GM12878 (cell line): ENCODE measurements at regions not wholly inside any gene's neighbourhood (a gene's known extent, or its start where the extent isn't known, plus 50 kb on each side); places are given as distances from the start of the nearest gene placed in this dataset.

ENCODE experiments used
- ATAC-seq: fragments of 200-7000 bp; cut with Tn5 transposase; 3 replicates; pipeline ENCODE4 v1.9.1; 2020; ENCODE audit warnings: mild to moderate bottlenecking, moderate library complexity
- BruUV-seq: library from RNA; stranded (reverse); fragments of 400-500 nt; replicated peaks from 2 replicates; lab custom pipeline; 2021; lab: Mats Ljungman, UMichigan
- CTCF ChIA-PET: fragments of 300-600 bp; sonication (Branson Sonifier 250); formaldehyde crosslinking; extraction: SDS; loops from one replicate; lab custom pipeline; 2021; ENCODE audit warnings: inconsistent platforms; lab: Yijun Ruan, JAX
- POLR2A ChIA-PET: fragments of 350-600 bp; formaldehyde crosslinking; extraction: SDS; loops from one replicate; lab custom pipeline; 2021; ENCODE audit warnings: inconsistent platforms; lab: Charles Lee
- RAD21 ChIA-PET: fragments of 300-600 bp; sonication (Branson Sonifier 250); formaldehyde crosslinking; loops from one replicate; lab custom pipeline; 2023; ENCODE audit warnings: antibody characterized with exemption; ENCODE audit not compliant: unreplicated experiment; lab: Charles Lee
- SMC1A ChIA-PET: fragments of 300-600 bp; sonication (Branson Sonifier 250); formaldehyde crosslinking; loops from one replicate; lab custom pipeline; 2023; ENCODE audit not compliant: unreplicated experiment, uncharacterized antibody; lab: Charles Lee
- DNase-seq: peaks from one replicate; pipeline ENCODE4 v3.0.0-alpha.2; 2011; ENCODE audit warnings: low read depth, low spot score
- FAIRE-seq: peaks from 3 replicates; lab custom pipeline; 2011; peaks lifted over from hg19 to GRCh38; lab: Jason Lieb, UNC
- H2AFZ ChIP-seq: 2 replicates; pipeline ENCODE4 v1.6.0; 2011; ENCODE audit warnings: low read depth, low read length, control low read depth; ENCODE audit not compliant: control insufficient read depth
- H3K27ac ChIP-seq: 2 replicates; pipeline ENCODE4 v1.5.1; 2011; ENCODE audit warnings: control low read depth; ENCODE audit not compliant: control insufficient read depth, insufficient read depth
- H3K27me3 ChIP-seq, 2 experiments: replicated peaks in 1 of 2; 2 replicates each; pipeline versions ENCODE4 v1.6.0 to v1.6.1; 2011; ENCODE audit warnings: low read length in 1 of 2; ENCODE audit not compliant: control insufficient read depth in 2 of 2, insufficient read depth in 2 of 2
- H3K36me3 ChIP-seq, 2 experiments: 2 replicates each; pipeline ENCODE4 v1.5.1; 2011; ENCODE audit warnings: low read length in 1 of 2; ENCODE audit not compliant: control insufficient read depth in 2 of 2, insufficient read depth in 2 of 2
- H3K4me1 ChIP-seq: 2 replicates; pipeline ENCODE4 v1.6.1; 2011; ENCODE audit warnings: mild to moderate bottlenecking, low read length, moderate library complexity, mixed read lengths; ENCODE audit not compliant: control insufficient read depth, insufficient read depth
- H3K4me2 ChIP-seq: 2 replicates; pipeline ENCODE4 v1.6.0; 2011; ENCODE audit warnings: control low read depth; ENCODE audit not compliant: control insufficient read depth, insufficient read depth
- H3K4me3 ChIP-seq: fragments of 200-600 bp; sonication (generic); 2 replicates; pipeline ENCODE4 v1.5.1; 2016
- H3K79me2 ChIP-seq: 2 replicates; pipeline ENCODE4 v1.6.0; 2011; ENCODE audit warnings: low read length; ENCODE audit not compliant: control insufficient read depth, insufficient read depth
- H3K9ac ChIP-seq: 2 replicates; pipeline ENCODE4 v1.8.0; 2011; ENCODE audit warnings: low read length, control low read depth, mixed read lengths; ENCODE audit not compliant: control insufficient read depth, insufficient read depth
- H3K9me3 ChIP-seq: replicated peaks from 3 replicates; pipeline ENCODE4 v1.5.1; 2011; ENCODE audit warnings: mild to moderate bottlenecking, low read length; ENCODE audit not compliant: control insufficient read depth, insufficient read depth
- H4K20me1 ChIP-seq: 2 replicates; pipeline ENCODE4 v1.6.0; 2011; ENCODE audit not compliant: control insufficient read depth, insufficient read depth
- CBX3 ChIP-seq: fragments of 200-600 bp; sonication (generic); IDR thresholded peaks from 2 replicates; pipeline ENCODE4 v1.6.1; 2016; ENCODE audit warnings: low read depth, borderline replicate concordance
- HDAC6 ChIP-seq: fragments of 200-600 bp; sonication (generic); IDR thresholded peaks from one replicate; pipeline ENCODE4 v1.8.0; 2017; ENCODE audit warnings: antibody characterized with exemption; ENCODE audit not compliant: unreplicated experiment
- JUND ChIP-seq: IDR thresholded peaks from 2 replicates; pipeline ENCODE4 v1.6.1; 2012; ENCODE audit warnings: low read depth, mild to moderate bottlenecking, low read length, improper control_type of control experiment, moderate library complexity
- KAT2A ChIP-seq: conservative IDR thresholded peaks from 2 replicates; pipeline ENCODE4 v1.6.1; 2011; ENCODE audit warnings: low read depth, low read length; ENCODE audit not compliant: control insufficient read depth
- MEF2B ChIP-seq: fragments of 450-650 bp; IDR thresholded peaks from 2 replicates; pipeline ENCODE4 v1.6.1; 2018; ENCODE audit warnings: mild to moderate bottlenecking, moderate library complexity; ENCODE audit not compliant: partially characterized antibody, poor library complexity, severe bottlenecking
- NFYB ChIP-seq: IDR thresholded peaks from 2 replicates; pipeline ENCODE4 v1.6.1; 2011; ENCODE audit warnings: low read depth, mild to moderate bottlenecking, low read length, improper control_type of control experiment, moderate library complexity; ENCODE audit not compliant: insufficient read depth
- RFX5 ChIP-seq: IDR thresholded peaks from 2 replicates; pipeline ENCODE4 v1.6.1; 2011; ENCODE audit warnings: low read depth, low read length, improper control_type of control experiment
- SIX5 ChIP-seq: IDR thresholded peaks from 2 replicates; pipeline ENCODE4 v1.6.1; 2011; ENCODE audit warnings: mild to moderate bottlenecking, low read depth, low read length, moderate library complexity; ENCODE audit not compliant: severe bottlenecking
- SMARCA5 ChIP-seq: fragments of 450-650 bp; IDR thresholded peaks from 2 replicates; pipeline ENCODE4 v1.6.1; 2017; ENCODE audit warnings: mild to moderate bottlenecking
- TCF3 ChIP-seq: IDR thresholded peaks from 2 replicates; pipeline ENCODE4 v1.6.1; 2012; ENCODE audit warnings: low read depth, mild to moderate bottlenecking, low read length, borderline replicate concordance; ENCODE audit not compliant: insufficient read depth
- WRNIP1 ChIP-seq: IDR thresholded peaks from 2 replicates; pipeline ENCODE4 v1.6.1; 2011; ENCODE audit warnings: low read depth, low read length, improper control_type of control experiment, borderline replicate concordance
- WGBS: methylation state at CpG from one replicate; pipeline ENCODE4 v1.1.6; 2016; ENCODE audit warnings: low lambda C conversion rate; ENCODE audit not compliant: insufficient replicate concordance, insufficient coverage; ENCODE audit errors: missing lambda C conversion rate; 5-methylcytosine and 5-hydroxymethylcytosine counted together
- in situ Hi-C: fragments of 300-500 bp; cut with MboI; formaldehyde crosslinking; loops from 9 replicates; pipeline ENCODE4 v1.14.3; 2018; ENCODE audit warnings: mixed read lengths
- intact Hi-C: fragments of 100-400 bp; cut with micrococcal nuclease; formaldehyde crosslinking; loops from one replicate; pipeline ENCODE4 v1.14.2; 2022; ENCODE audit not compliant: unreplicated experiment
- TF ChIP-seq, protein P1 (sequence below): fragments of 450-650 bp; formaldehyde crosslinking; IDR thresholded peaks from 2 replicates; pipeline ENCODE4 v1.4.0; 2022; ENCODE audit warnings: mild to moderate bottlenecking, moderate library complexity

DNA sequence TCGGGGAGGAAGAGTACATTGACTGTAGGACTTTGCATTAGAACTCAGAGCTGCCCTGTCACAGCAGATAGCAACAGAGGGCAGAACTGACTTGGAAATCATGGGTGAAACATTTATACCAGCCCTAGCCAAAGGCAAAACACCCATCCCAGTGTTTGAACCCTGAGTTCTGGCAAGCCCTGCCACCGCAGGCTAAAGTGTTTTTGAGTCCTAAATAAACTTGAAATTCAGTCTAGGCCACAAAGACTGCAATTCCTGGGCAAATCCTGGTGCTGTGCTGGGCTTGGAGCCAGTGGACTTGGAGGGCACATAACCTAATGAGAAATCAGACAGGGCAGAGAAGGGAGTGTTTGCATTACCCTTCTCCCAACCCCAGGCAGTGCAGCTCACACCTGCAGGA is 1015.7 kb downstream of the FSTL5 start (continued):
- TF ChIP-seq, protein P1, sequence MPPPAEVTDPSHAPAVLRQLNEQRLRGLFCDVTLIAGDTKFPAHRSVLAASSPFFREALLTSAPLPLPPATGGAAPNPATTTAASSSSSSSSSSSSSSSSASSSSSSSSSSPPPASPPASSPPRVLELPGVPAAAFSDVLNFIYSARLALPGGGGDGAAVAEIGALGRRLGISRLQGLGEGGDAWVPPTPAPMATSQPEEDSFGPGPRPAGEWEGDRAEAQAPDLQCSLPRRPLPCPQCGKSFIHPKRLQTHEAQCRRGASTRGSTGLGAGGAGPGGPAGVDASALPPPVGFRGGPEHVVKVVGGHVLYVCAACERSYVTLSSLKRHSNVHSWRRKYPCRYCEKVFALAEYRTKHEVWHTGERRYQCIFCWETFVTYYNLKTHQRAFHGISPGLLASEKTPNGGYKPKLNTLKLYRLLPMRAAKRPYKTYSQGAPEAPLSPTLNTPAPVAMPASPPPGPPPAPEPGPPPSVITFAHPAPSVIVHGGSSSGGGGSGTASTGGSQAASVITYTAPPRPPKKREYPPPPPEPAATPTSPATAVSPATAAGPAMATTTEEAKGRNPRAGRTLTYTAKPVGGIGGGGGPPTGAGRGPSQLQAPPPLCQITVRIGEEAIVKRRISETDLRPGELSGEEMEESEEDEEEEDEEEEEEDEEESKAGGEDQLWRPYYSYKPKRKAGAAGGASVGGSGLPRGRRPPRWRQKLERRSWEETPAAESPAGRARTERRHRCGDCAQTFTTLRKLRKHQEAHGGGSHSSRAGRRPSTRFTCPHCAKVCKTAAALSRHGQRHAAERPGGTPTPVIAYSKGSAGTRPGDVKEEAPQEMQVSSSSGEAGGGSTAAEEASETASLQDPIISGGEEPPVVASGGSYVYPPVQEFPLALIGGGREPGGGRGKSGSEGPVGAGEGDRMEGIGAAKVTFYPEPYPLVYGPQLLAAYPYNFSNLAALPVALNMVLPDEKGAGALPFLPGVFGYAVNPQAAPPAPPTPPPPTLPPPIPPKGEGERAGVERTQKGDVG = no peak
- no peak for TF ChIP-seq CBX3
- TF ChIP-seq HDAC6 = no peak
- TF ChIP-seq JUND = no peak
- TF ChIP-seq TCF3 = no peak

- Histone ChIP-seq H3K4me1 (no peaks in the 10 kb centered on the region), H3K27ac (no peak overlapping the region), H2AFZ (no peak overlapping the region), H4K20me1 (no peaks in the 10 kb centered on the region), H3K9ac (no peak overlapping the region), H3K4me2 (no peak overlapping the region), H3K9me3 (no peaks in the 10 kb centered on the region), H3K27me3 (no peaks in the 10 kb centered on the region), H3K79me2 (no peaks in the 10 kb centered on the region), H3K4me3 (no peak overlapping the region), H3K36me3 (no peaks in the 10 kb centered on the region)
- intact Hi-C loops = no loop called here
- ChIA-PET CTCF (no interaction called here), RAD21 (no interaction called here), POLR2A (no interaction called here), SMC1A (no interaction called here)
- no peak for DNase-seq
- 0% methylated on average over 3 of the region's 3 CpGs for WGBS
- FAIRE-seq = no peak
- BruUV-seq = no TSS peak
- no peak for TF ChIP-seq RFX5
- TF ChIP-seq WRNIP1 = no peak
- no peak for TF ChIP-seq KAT2A
- TF ChIP-seq SIX5 = no peak
- no peak for TF ChIP-seq MEF2B
- TF ChIP-seq NFYB = no peak
- no peak for TF ChIP-seq SMARCA5
- TF ChIP-seq, protein P1 = no peak
- no peak for ATAC-seq
- in situ Hi-C loops = no loop called here
These were observed 1020.4 kb downstream of the FSTL5 start for GRCh38 chr4:161143375-161143774.
